GM23248 (cell line): ENCODE measurements at regions not wholly inside any gene's neighbourhood (a gene's known extent, or its start where the extent isn't known, plus 50 kb on each side); places are given as distances from the start of the nearest gene placed in this dataset.

Experiments used
- EZH2 ChIP-seq: fragments of 200-600 bp; sonication (generic); IDR thresholded peaks from 2 replicates; pipeline ENCODE4 v1.6.1; 2018; ENCODE audit warnings: antibody characterized with exemption, mild to moderate bottlenecking; ENCODE audit not compliant: insufficient read depth, poor library complexity, severe bottlenecking
- EZH2phosphoT487 ChIP-seq: fragments of 200-600 bp; sonication (generic); IDR thresholded peaks from 2 replicates; pipeline ENCODE4 v1.6.1; 2018; ENCODE audit warnings: antibody characterized with exemption, moderate library complexity, mild to moderate bottlenecking, low read depth; ENCODE audit not compliant: insufficient read depth

- TF ChIP-seq EZH2phosphoT487 (no peak), EZH2 (no peak)
Measured at GRCh38 chr6:63371104-63371715, 51.4 kb upstream of the LGSN start.
